CD14-positive monocyte (primary cell): ENCODE measurements at regions not wholly inside any gene's neighbourhood (a gene's known extent, or its start where the extent isn't known, plus 50 kb on each side); places are given as distances from the start of the nearest gene placed in this dataset.

Experiments
- DNase-seq, 3 donors: peaks; one replicate each; pipeline ENCODE4 v3.0.0-alpha.2; 2011 to 2022
- H2AFZ ChIP-seq: 2 replicates; pipeline ENCODE4 v1.6.0; 2012; ENCODE audit warnings: mild to moderate bottlenecking, low read depth, low read length, inconsistent platforms; ENCODE audit not compliant: insufficient read depth, poor library complexity, severe bottlenecking
- H3K27ac ChIP-seq, 2 donors: 1 replicate in 1 of 2; 2 replicates in 1 of 2; pipeline ENCODE4 v1.5.1; 2012 to 2013; ENCODE audit warnings: low read length in 2 of 2, control low read depth in 1 of 2, inconsistent platforms in 1 of 2, low read depth in 1 of 2, mild to moderate bottlenecking in 1 of 2
- H3K27me3 ChIP-seq, 2 donors: one replicate each; pipeline versions ENCODE4 v1.6.0 to v1.6.1; 2011 to 2013; ENCODE audit warnings: low read length in 2 of 2; ENCODE audit not compliant: control insufficient read depth in 2 of 2, insufficient read depth in 2 of 2
- H3K36me3 ChIP-seq, 2 donors: replicated peaks in 1 of 2; 1 replicate in 1 of 2; 2 replicates in 1 of 2; pipeline versions ENCODE4 v1.5.1 to v1.6.1; 2012 to 2013; ENCODE audit warnings: low read length in 2 of 2, control low read depth in 1 of 2, inconsistent platforms in 1 of 2, mild to moderate bottlenecking in 1 of 2; ENCODE audit not compliant: insufficient read depth in 2 of 2, control insufficient read depth in 1 of 2
- H3K4me1 ChIP-seq, 2 donors: 1 replicate in 1 of 2; 2 replicates in 1 of 2; pipeline versions ENCODE4 v1.5.1 to v1.6.1; 2012 to 2013; ENCODE audit warnings: low read length in 2 of 2, control low read depth in 1 of 2, inconsistent platforms in 1 of 2, mild to moderate bottlenecking in 1 of 2, moderate library complexity in 1 of 2; ENCODE audit not compliant: insufficient read depth in 2 of 2, control insufficient read depth in 1 of 2
- H3K4me2 ChIP-seq: replicated peaks from 2 replicates; pipeline ENCODE3; 2012; ENCODE audit warnings: low read length, moderate library complexity, mild to moderate bottlenecking; ENCODE audit not compliant: poor library complexity, severe bottlenecking; ENCODE audit errors: extremely low read depth
- H3K4me3 ChIP-seq, 3 experiments: fragments of 200-600 bp in 1 of 3; sonication (generic) in 1 of 3; replicated peaks in 1 of 3; 1 replicate in 2 of 3; 2 replicates in 1 of 3; pipeline ENCODE4 v1.5.1; 2011 to 2013; ENCODE audit warnings: low read length in 3 of 3, mild to moderate bottlenecking in 3 of 3, control low read depth in 2 of 3, low read depth in 2 of 3, inconsistent platforms in 1 of 3, moderate library complexity in 1 of 3
- H3K79me2 ChIP-seq: 2 replicates; pipeline ENCODE4 v1.6.0; 2012; ENCODE audit warnings: mild to moderate bottlenecking, control low read depth, inconsistent platforms, low read length, moderate library complexity; ENCODE audit not compliant: insufficient read depth
- H3K9ac ChIP-seq: 2 replicates; pipeline ENCODE4 v1.6.0; 2017; ENCODE audit warnings: low read length, mild to moderate bottlenecking; ENCODE audit not compliant: insufficient read depth, poor library complexity, severe bottlenecking
- H3K9me3 ChIP-seq, 2 donors: replicated peaks in 1 of 2; 1 replicate in 1 of 2; 2 replicates in 1 of 2; pipeline versions ENCODE4 v1.5.1 to v1.6.1; 2012 to 2013; ENCODE audit warnings: low read length in 2 of 2, control low read depth in 1 of 2; ENCODE audit not compliant: control insufficient read depth in 1 of 2, insufficient read depth in 1 of 2
- H4K20me1 ChIP-seq: 2 replicates; pipeline ENCODE4 v1.6.0; 2012; ENCODE audit warnings: mild to moderate bottlenecking, low read length, control low read depth, moderate library complexity; ENCODE audit not compliant: insufficient read depth
- H3K27ac Mint-ChIP-seq, 7 donors: one replicate each; pipeline ENCODE4 v1.8.0; 2020; ENCODE audit warnings: mild to moderate bottlenecking in 7 of 7, mixed read lengths in 7 of 7, moderate library complexity in 6 of 7, inconsistent platforms in 2 of 7
- H3K27me3 Mint-ChIP-seq, 3 donors: one replicate each; pipeline ENCODE4 v1.8.0; 2021 to 2022; ENCODE audit warnings: low read depth in 3 of 3, mild to moderate bottlenecking in 3 of 3, mixed read lengths in 3 of 3, moderate library complexity in 3 of 3, inconsistent platforms in 1 of 3
- H3K36me3 Mint-ChIP-seq, 2 donors: one replicate each; pipeline ENCODE4 v1.8.0; 2020; ENCODE audit warnings: mixed read lengths in 2 of 2, inconsistent platforms in 1 of 2, mild to moderate bottlenecking in 1 of 2
- H3K4me1 Mint-ChIP-seq: one replicate; pipeline ENCODE4 v1.8.0; 2020; ENCODE audit warnings: mild to moderate bottlenecking, mixed read lengths
- H3K4me3 Mint-ChIP-seq, 2 donors: one replicate each; pipeline ENCODE4 v1.8.0; 2020; ENCODE audit warnings: mild to moderate bottlenecking in 2 of 2, mixed read lengths in 2 of 2, moderate library complexity in 1 of 2
- H3K9me3 Mint-ChIP-seq, 7 donors: one replicate each; pipeline ENCODE4 v1.8.0; 2020 to 2022; ENCODE audit warnings: mixed read lengths in 7 of 7, mild to moderate bottlenecking in 6 of 7, moderate library complexity in 6 of 7, inconsistent platforms in 2 of 7
- CTCF ChIP-seq: fragments of 200-600 bp; IDR thresholded peaks from one replicate; pipeline ENCODE4 v1.8.0; 2022; ENCODE audit warnings: antibody characterized with exemption, mild to moderate bottlenecking
- WGBS: methylation state at CpG from one replicate; pipeline ENCODE4 v1.1.5; 2013; ENCODE audit warnings: missing lambda C conversion rate; ENCODE audit not compliant: insufficient coverage; 5-methylcytosine and 5-hydroxymethylcytosine counted together
- intact Hi-C, 2 donors: fragments of 100-400 bp; cut with micrococcal nuclease; formaldehyde crosslinking; loops; one replicate each; pipeline versions ENCODE4 v1.15.0 to v1.15.1; 2023

- H3K9me3 Mint-ChIP-seq = peaks cover 0 to 3% (median 0%) of the 10 kb centered on the region in 7 donors
- no peaks in the 10 kb centered on the region for H3K4me1 Mint-ChIP-seq
- Histone ChIP-seq H3K79me2 (no peaks in the 10 kb centered on the region), H3K27ac (no peak overlapping the region), H3K9ac (no peak overlapping the region), H3K9me3 (no peaks in the 10 kb centered on the region), H3K27me3 (no peaks in the 10 kb centered on the region), H3K4me3 (no peak overlapping the region), H3K4me2 (no peak overlapping the region), H3K36me3 (no peaks in the 10 kb centered on the region), H2AFZ (no peak overlapping the region), H4K20me1 (no peaks in the 10 kb centered on the region), H3K4me1 (no peaks in the 10 kb centered on the region)
- H3K36me3 Mint-ChIP-seq = no peaks in the 10 kb centered on the region
- H3K27me3 Mint-ChIP-seq = peaks cover 5 to 11% (median 8%) of the 10 kb centered on the region in 3 donors
- no peak for DNase-seq
- H3K27ac Mint-ChIP-seq = no peak overlapping the region
- no peak overlapping the region for H3K4me3 Mint-ChIP-seq
- no peak for TF ChIP-seq CTCF
- no CpG with 5 or more reads among the region's 3 CpGs for WGBS
- intact Hi-C loops = no loop called here
Measured at GRCh38 chr3:75176937-75177336, 487.2 kb upstream of the FRG2C start.

GRCh38 chr3:75180235-75180944, 483.7 kb upstream of the FRG2C start:
- intact Hi-C loops = no loop called here
- Histone ChIP-seq H3K4me2 (no peak overlapping the region), H3K4me3 (no peak overlapping the region), H3K36me3 (no peaks in the 10 kb centered on the region), H3K79me2 (no peaks in the 10 kb centered on the region), H2AFZ (no peak overlapping the region), H4K20me1 (no peaks in the 10 kb centered on the region), H3K4me1 (no peaks in the 10 kb centered on the region), H3K9me3 (no peaks in the 10 kb centered on the region), H3K27ac (no peak overlapping the region), H3K9ac (no peak overlapping the region), H3K27me3 (peaks cover 0 to 3% of the 10 kb centered on the region in 2 donors)
- Mint-ChIP-seq H3K4me3 (no peak overlapping the region), H3K36me3 (no peaks in the 10 kb centered on the region), H3K9me3 (peaks cover 0 to 3% (median 0%) of the 10 kb centered on the region in 7 donors), H3K4me1 (no peaks in the 10 kb centered on the region), H3K27ac (no peak overlapping the region), H3K27me3 (peaks cover 5 to 7% (median 6%) of the 10 kb centered on the region in 3 donors)
- no peak for TF ChIP-seq CTCF
- DNase-seq = no peak
- 86% methylated on average over 4 of the region's 7 CpGs for WGBS
